Hepatocyte (in vitro differentiated cells): ENCODE measurements at regions not wholly inside any gene's neighbourhood (a gene's known extent, or its start where the extent isn't known, plus 50 kb on each side); places are given as distances from the start of the nearest gene placed in this dataset.

Source experiments
- CTCF ChIP-seq: fragments of 200-600 bp; sonication (generic); IDR thresholded peaks from 2 replicates; pipeline ENCODE4 v1.5.1; 2016; ENCODE audit warnings: antibody characterized with exemption, mild to moderate bottlenecking; ENCODE audit not compliant: poor library complexity
- EZH2 ChIP-seq: fragments of 200-600 bp; sonication (generic); IDR thresholded peaks from 2 replicates; pipeline ENCODE4 v1.6.1; 2016; ENCODE audit warnings: antibody characterized with exemption, mild to moderate bottlenecking, borderline replicate concordance

- TF ChIP-seq CTCF (no peak), EZH2 (no peak)
Measured at GRCh38 chr2:49332415-49332814, 178.1 kb upstream of the FSHR start.
